Occipital lobe (tissue), 1 donor: ENCODE measurements at regions not wholly inside any gene's neighbourhood (a gene's known extent, or its start where the extent isn't known, plus 50 kb on each side); places are given as distances from the start of the nearest gene placed in this dataset.
"Not testable (repeated sequence)": the region's sequence is repeated elsewhere in the genome, so short reads cannot be mapped to it uniquely, and the experiment has no call there.

ENCODE experiments used
- DNase-seq: peaks from one replicate; lab custom pipeline; 2025; lab: John Stamatoyannopoulos, UW

GRCh38 chr9:85487872-85488271 is 253.9 kb downstream of the AGTPBP1 start:
- DNase-seq, result no peak

- no peak for DNase-seq
These were observed 257.5 kb downstream of the AGTPBP1 start for GRCh38 chr9:85484235-85484634.

- DNase-seq, result no peak
These were observed 258.5 kb downstream of the AGTPBP1 start for GRCh38 chr9:85483208-85483607.

DNA sequence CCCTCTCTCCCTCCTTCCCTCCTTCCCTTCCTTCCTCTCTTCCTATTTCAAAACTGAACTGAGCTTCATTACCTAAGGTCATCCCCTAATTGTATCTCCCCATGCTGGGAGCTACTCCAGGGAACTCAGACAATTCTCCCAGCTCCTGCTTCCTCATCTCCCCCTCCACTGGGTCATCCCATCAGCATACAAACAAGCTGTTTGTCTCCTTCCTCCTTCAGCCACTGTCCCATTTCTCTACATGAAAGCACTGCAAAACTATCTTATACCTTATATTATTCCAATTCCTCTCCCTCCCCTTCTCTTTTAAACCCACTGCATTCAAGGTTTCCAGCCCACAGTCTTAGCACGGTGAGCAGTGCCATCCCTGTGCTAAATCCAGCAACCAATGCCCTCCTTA is 262.4 kb downstream of the AGTPBP1 start:
- no peak for DNase-seq

DNA sequence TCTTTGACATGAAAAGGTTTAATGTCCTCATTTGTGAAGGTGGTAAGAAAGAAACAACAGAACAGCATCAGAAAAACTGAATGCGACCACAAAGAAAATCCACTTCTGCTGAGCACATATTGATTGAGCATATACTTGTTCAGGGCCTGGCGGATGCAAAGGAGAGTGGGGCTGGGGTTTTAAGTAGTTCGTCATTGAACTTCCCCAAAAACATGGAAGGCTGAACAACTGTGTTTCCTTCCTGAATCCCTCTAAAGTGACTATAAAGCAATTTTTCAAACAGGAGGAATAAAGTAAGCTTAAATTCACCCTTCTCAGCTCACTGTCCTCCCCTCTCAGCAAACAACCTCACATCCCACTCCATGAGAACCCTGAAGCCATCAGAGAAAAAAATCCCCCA is 262.9 kb downstream of the AGTPBP1 start:
- DNase-seq, result no peak

DNA sequence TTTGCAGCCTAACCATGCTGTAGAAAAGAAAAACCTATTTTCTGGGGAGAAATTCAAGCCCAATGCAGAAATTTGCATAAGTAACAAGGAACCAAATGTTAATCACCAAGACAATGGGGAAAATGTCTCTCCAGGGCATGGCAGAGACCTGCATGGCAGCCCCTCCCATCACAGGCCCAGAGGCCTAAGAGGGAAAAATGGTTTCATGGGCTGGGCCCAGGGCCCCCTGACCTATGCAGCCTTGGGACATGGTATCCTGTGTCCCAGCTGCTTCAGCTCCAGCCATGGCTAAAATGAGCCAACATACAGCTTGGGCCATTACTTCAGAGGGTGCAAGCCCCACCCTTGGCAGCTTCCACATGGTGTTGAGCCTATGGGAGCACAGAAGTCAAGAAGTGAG is 266.9 kb downstream of the AGTPBP1 start:
- not testable (repeated sequence) for DNase-seq

DNA sequence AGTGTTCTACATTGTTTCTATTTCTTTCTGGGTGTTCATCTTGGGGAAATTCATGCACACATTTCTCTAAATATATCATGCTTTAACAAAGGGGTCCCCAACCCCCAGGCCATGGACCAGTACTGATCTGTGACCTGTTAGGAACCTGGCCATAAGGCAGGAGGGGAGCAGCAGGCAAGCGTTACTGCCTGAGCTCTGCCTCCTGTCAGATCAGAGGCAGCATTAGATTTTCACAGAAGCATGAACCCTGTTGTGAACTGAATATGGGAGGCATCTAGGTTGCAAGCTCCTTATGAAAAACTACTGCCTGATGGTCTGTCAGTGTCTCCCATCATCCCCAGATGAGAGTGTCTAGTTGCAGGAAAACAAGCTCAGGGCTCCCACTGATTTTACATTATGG is 270.0 kb downstream of the AGTPBP1 start:
- no peak for DNase-seq

GRCh38 chr9:85469041-85469440 is 272.7 kb downstream of the AGTPBP1 start:
- no peak for DNase-seq

- no peak for DNase-seq
These were observed 274.9 kb downstream of the AGTPBP1 start for GRCh38 chr9:85466834-85467233.

DNA sequence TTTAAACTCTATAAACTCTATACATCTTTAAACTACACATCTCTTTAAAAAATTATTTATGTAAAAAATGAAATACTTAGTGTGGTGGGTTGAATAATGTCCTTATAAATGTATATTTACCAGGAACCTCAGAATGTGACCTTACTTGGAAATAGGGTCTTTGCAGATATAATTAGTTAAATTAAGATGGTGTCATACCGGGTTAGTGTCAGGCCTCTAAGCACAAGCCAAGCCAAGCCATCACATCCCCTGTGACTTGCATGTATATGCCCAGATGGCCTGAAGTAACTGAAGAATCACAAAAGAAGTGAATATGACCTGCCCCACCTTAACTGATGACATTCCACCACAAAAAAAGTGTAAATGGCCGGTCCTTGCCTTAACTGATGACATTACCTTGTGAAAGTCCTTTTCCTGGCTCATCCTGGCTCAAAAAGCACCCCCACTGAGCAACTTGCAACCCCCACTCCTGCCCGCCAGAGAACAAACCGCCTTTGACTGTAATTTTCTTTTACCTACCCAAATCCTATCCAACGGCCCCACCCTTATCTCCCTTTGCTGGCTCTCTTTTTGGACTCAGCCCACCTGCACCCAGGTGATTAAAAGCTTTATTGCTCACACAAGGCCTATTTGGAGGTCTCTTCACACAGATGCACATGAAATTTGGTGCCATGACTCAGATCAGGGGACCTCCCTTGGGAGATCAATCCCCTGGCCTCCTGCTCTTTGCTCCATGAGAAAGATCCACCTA is 283.5 kb downstream of the AGTPBP1 start:
- not testable (repeated sequence) for DNase-seq

GRCh38 chr9:85453850-85454249 is 287.9 kb downstream of the AGTPBP1 start:
- DNase-seq, result no peak

DNA sequence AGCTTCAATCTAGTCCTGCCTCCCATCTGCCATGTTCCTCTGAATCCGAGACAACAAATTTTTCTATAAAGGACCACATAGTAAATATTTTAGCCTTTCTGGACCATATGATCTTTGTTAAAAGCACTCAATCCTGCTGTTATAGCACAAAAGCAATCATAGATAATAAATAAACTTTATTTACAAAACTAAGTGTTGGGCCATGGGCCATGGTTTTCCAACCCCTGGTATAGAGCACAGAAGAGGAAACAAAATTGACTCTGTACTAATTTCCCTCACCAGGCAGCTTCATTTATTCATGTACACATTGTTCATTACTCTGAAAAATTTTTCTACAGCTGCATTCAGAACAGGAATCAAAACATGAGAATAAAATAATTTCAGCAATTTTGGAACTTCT is 288.9 kb downstream of the AGTPBP1 start:
- DNase-seq, result no peak

GRCh38 chr9:85451680-85452079 is 290.1 kb downstream of the AGTPBP1 start:
- DNase-seq, result no peak

GRCh38 chr9:85445887-85446286 is 295.9 kb downstream of the AGTPBP1 start:
- DNase-seq, result no peak

DNA sequence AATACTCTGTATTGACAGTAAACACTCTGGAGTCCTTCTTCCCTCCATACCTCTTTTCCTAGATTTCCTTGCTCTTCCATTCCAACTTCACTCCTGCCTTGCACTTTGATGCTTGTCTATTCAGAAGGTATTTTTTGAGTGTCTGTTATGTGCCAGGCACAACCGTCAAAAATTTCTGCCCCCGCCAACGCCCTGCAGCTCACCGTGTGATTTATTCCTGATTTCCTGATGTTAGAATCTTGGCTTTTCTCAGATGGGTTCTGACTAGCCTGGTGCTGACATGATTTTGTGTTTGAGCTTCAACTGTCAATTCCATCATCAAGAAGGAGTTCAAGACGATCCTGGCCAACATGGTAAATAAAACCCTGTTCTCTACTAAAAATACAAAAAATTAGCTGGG is 297.5 kb downstream of the AGTPBP1 start:
- DNase-seq, result no peak

- no peak for DNase-seq
These were observed 298.6 kb downstream of the AGTPBP1 start for GRCh38 chr9:85443190-85443598.

- no peak for DNase-seq
These were observed 302.0 kb downstream of the AGTPBP1 start for GRCh38 chr9:85439791-85440190.

- DNase-seq, result not testable (repeated sequence)
These were observed 307.8 kb downstream of the AGTPBP1 start for GRCh38 chr9:85433956-85434355.

- DNase-seq, result not testable (repeated sequence)
These were observed 308.2 kb downstream of the AGTPBP1 start for GRCh38 chr9:85433551-85433950.

DNA sequence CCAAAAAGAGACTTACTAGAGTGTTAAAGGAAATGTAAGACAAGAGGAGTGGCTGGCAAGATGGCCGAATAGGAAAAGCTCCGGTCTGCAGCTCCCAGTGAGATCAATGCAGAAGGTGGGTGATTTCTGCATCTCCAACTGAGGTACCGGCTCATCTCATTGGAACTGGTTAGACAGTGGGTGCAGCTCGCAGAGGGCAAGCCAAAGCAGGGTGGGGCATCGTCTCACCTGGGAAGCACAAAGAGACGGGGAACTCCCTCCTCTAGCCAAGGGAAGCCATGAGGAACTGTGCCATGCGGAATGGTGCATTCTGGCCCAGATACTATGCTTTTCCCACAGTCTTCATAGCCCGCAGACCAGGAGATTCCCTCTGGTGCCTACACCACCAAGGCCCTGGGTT is 308.7 kb downstream of the AGTPBP1 start:
- DNase-seq, result no peak

DNA sequence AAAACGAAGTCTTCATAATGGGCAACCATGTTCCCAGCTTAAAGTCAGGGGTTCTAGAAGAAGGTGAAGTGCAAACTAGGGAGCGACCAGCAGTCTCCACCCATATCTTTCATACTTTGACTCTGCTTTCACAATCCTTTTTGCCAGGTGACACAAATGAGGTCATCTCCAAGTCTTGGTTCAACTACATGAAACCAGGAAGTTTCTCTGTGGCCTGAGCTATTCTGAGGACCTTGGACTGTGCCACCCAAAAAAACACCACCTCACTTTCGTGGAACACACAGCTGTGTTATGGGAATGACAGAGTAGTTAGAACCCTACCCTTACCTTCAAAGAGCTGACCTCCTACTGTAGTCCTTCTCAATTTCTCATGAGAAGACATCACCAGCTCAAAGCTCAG is 309.2 kb downstream of the AGTPBP1 start:
- no peak for DNase-seq

DNA sequence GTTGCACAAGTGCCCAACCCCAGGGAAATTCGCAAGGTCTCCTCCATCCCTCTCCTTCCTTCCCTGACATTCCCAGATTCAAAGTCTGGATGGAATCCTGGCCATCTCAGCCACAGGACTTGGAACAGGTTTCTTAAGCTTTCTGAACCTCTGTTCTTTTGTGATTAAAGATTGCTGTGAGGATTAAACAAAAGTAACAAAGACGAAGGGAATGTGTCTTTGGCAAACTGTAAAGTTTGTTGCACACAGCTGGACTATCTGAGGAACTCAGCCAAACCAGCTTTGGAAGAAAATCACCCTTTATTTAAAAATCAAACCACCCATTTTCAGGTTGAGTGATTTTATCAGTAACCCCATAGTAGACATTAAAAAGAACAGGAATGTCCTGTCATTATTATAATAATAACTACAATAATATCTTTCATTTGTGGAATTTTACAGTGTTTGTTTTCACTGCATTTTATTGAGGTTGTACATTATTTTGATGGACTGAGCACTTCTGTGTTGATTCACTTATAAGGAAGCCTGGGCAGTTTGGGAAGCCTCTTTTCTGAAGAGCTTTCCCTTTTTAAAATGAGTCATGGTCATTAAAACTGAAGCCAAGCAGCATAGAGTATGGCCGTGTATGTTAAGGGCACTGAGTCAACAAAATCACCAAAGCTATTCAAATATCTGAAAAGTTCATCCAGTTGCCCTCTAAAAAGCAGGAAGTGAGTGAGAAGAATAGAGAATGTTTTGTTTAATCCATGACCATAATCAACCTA is 310.2 kb downstream of the AGTPBP1 start:
- no peak for DNase-seq
